Caco-2 (cell line): ENCODE measurements at regions not wholly inside any gene's neighbourhood (a gene's known extent, or its start where the extent isn't known, plus 50 kb on each side); places are given as distances from the start of the nearest gene placed in this dataset.

Source experiments
- BruUV-seq: library from RNA; stranded (reverse); fragments of 400-500 nt; replicated peaks from 2 replicates; lab custom pipeline; 2021; lab: Mats Ljungman, UMichigan
- CTCF ChIA-PET: fragments of 300-600 bp; sonication (Branson Sonifier 250); formaldehyde crosslinking; loops from one replicate; lab custom pipeline; 2022; ENCODE audit warnings: antibody characterized with exemption; lab: Charles Lee
- POLR2A ChIA-PET: fragments of 300-600 bp; sonication (Branson Sonifier 250); formaldehyde crosslinking; loops from one replicate; lab custom pipeline; 2022; ENCODE audit warnings: antibody characterized with exemption; lab: Charles Lee
- DNase-seq, 2 experiments: peaks; one replicate each; pipeline versions ENCODE4 v3.0.0 to v3.0.0-alpha.2; 2020 to 2022
- H3K27me3 ChIP-seq: replicated peaks from 2 replicates; pipeline ENCODE4 v1.6.0; 2011; ENCODE audit warnings: low read length; ENCODE audit not compliant: control insufficient read depth, insufficient read depth
- H3K36me3 ChIP-seq: 2 replicates; pipeline ENCODE4 v1.5.1; 2011; ENCODE audit warnings: low read length; ENCODE audit not compliant: control insufficient read depth, insufficient read depth
- H3K4me1 ChIP-seq: fragments of 250-450 bp; sonication (Bioruptor Pico); 2 replicates; pipeline ENCODE4 v1.5.1; 2020; ENCODE audit warnings: mild to moderate bottlenecking
- H3K4me3 ChIP-seq: 2 replicates; pipeline ENCODE4 v1.5.1; 2011; ENCODE audit warnings: low read depth, mild to moderate bottlenecking, control low read depth, low read length
- H3K9me3 ChIP-seq: fragments of 250-450 bp; sonication (Bioruptor Pico); 2 replicates; pipeline ENCODE4 v1.5.1; 2020; ENCODE audit warnings: mild to moderate bottlenecking, moderate library complexity
- H3K27ac Mint-ChIP-seq: one replicate; pipeline ENCODE4 v1.8.0; 2022; ENCODE audit warnings: mixed read lengths; ENCODE audit not compliant: unreplicated experiment
- H3K27me3 Mint-ChIP-seq: one replicate; pipeline ENCODE4 v1.8.0; 2022; ENCODE audit warnings: mixed read lengths; ENCODE audit not compliant: insufficient read depth, unreplicated experiment
- H3K36me3 Mint-ChIP-seq: one replicate; pipeline ENCODE4 v1.8.0; 2022; ENCODE audit warnings: mild to moderate bottlenecking, mixed read lengths; ENCODE audit not compliant: insufficient read depth, unreplicated experiment
- H3K4me1 Mint-ChIP-seq: one replicate; pipeline ENCODE4 v1.8.0; 2022; ENCODE audit warnings: low read depth, mixed read lengths; ENCODE audit not compliant: unreplicated experiment
- H3K4me3 Mint-ChIP-seq: one replicate; pipeline ENCODE4 v1.8.0; 2022; ENCODE audit warnings: mild to moderate bottlenecking, moderate library complexity, mixed read lengths; ENCODE audit not compliant: unreplicated experiment
- H3K9me3 Mint-ChIP-seq: one replicate; pipeline ENCODE4 v1.8.0; 2022; ENCODE audit warnings: mixed read lengths; ENCODE audit not compliant: unreplicated experiment
- CTCF ChIP-seq, 2 experiments: fragments of 200-600 bp in 1 of 2; IDR thresholded peaks; 1 replicate in 1 of 2; 2 replicates in 1 of 2; pipeline versions ENCODE4 v1.5.1 to v1.8.0; 2011 to 2022; ENCODE audit warnings: antibody characterized with exemption in 1 of 2, control low read depth in 1 of 2, inconsistent platforms in 1 of 2, low read depth in 1 of 2, low read length in 1 of 2, mild to moderate bottlenecking in 1 of 2, moderate library complexity in 1 of 2; ENCODE audit not compliant: insufficient read depth in 1 of 2, severe bottlenecking in 1 of 2, unreplicated experiment in 1 of 2
- intact Hi-C: fragments of 100-400 bp; cut with micrococcal nuclease; formaldehyde crosslinking; loops from one replicate; pipeline ENCODE4 v1.10.0; 2022; ENCODE audit not compliant: unreplicated experiment

- Mint-ChIP-seq H3K4me1 (no peaks in the 10 kb centered on the region), H3K4me3 (no peak overlapping the region), H3K27me3 (no peaks in the 10 kb centered on the region), H3K27ac (no peak overlapping the region), H3K36me3 (no peaks in the 10 kb centered on the region), H3K9me3 (no peaks in the 10 kb centered on the region)
- ChIA-PET POLR2A (no interaction called here), CTCF (no interaction called here)
- Histone ChIP-seq H3K9me3 (no peaks in the 10 kb centered on the region), H3K27me3 (no peaks in the 10 kb centered on the region), H3K36me3 (no peaks in the 10 kb centered on the region), H3K4me3 (no peak overlapping the region), H3K4me1 (peaks cover 5% of the 10 kb centered on the region; the same call in 1 of the 2 replicates)
- BruUV-seq: no TSS peak
- DNase-seq: no peak
- intact Hi-C loops: no loop called here
- no peak for TF ChIP-seq CTCF (IDR thresholded peaks at IDR 0.05; ENCODE audit: insufficient read depth in 1 of 2, low read depth in 1 of 2, low read length in 1 of 2, severe bottlenecking in 1 of 2, unreplicated experiment in 1 of 2)
These were observed 82.4 kb downstream of the HDGFL1 start for GRCh38 chr6:22651731-22652130.

- Mint-ChIP-seq H3K36me3 (no peaks in the 10 kb centered on the region), H3K27me3 (no peaks in the 10 kb centered on the region), H3K27ac (no peak overlapping the region), H3K9me3 (no peaks in the 10 kb centered on the region), H3K4me3 (no peak overlapping the region), H3K4me1 (no peaks in the 10 kb centered on the region)
- Histone ChIP-seq H3K27me3 (no peaks in the 10 kb centered on the region), H3K9me3 (no peaks in the 10 kb centered on the region), H3K36me3 (no peaks in the 10 kb centered on the region), H3K4me3 (no peak overlapping the region), H3K4me1 (peaks cover 12% of the 10 kb centered on the region; the same call in 1 of the 2 replicates)
- ChIA-PET POLR2A (no interaction called here), CTCF (no interaction called here)
- DNase-seq: no peak
- no peak for TF ChIP-seq CTCF (IDR thresholded peaks at IDR 0.05; ENCODE audit: insufficient read depth in 1 of 2, low read depth in 1 of 2, low read length in 1 of 2, severe bottlenecking in 1 of 2, unreplicated experiment in 1 of 2)
- BruUV-seq: no TSS peak
- intact Hi-C loops: no loop called here
These were observed 84.7 kb downstream of the HDGFL1 start for GRCh38 chr6:22653980-22654610.

- H3K4me1 ChIP-seq: peaks cover 12% of the 10 kb centered on the region; the same call in 1 of the 2 replicates
- no peaks in the 10 kb centered on the region for H3K27me3 ChIP-seq
- DNase-seq: no peak
- intact Hi-C loops: no loop called here
- no peaks in the 10 kb centered on the region for H3K36me3 ChIP-seq
- H3K36me3 Mint-ChIP-seq: no peaks in the 10 kb centered on the region
- no peak for TF ChIP-seq CTCF (IDR thresholded peaks at IDR 0.05; ENCODE audit: insufficient read depth in 1 of 2, low read depth in 1 of 2, low read length in 1 of 2, severe bottlenecking in 1 of 2, unreplicated experiment in 1 of 2)
- ChIA-PET POLR2A (interaction anchor here (0.5 kb wide), 1 partner anchor 1064 kb away, joined by 3 read pairs; the partner anchor contains the start of gene SOX4), CTCF (interaction anchor here (0.6 kb wide), 1 partner anchor 25 kb away, joined by 3 read pairs; no protein-coding TSS in a partner anchor)
- no peak overlapping the region for H3K4me3 Mint-ChIP-seq
- no peaks in the 10 kb centered on the region for H3K4me1 Mint-ChIP-seq
- no peaks in the 10 kb centered on the region for H3K27me3 Mint-ChIP-seq
- H3K9me3 Mint-ChIP-seq: peaks cover 11% of the 10 kb centered on the region
- H3K27ac Mint-ChIP-seq: no peak overlapping the region
- no TSS peak for BruUV-seq
- H3K4me3 ChIP-seq: no peak overlapping the region
- H3K9me3 ChIP-seq: no peaks in the 10 kb centered on the region
These were observed 87.5 kb downstream of the HDGFL1 start for GRCh38 chr6:22656706-22657351.
